ENCODE measurements at regions not wholly inside any gene's neighbourhood (a gene's known extent, or its start where the extent isn't known, plus 50 kb on each side); places are given as distances from the start of the nearest gene placed in this dataset.

DNA sequence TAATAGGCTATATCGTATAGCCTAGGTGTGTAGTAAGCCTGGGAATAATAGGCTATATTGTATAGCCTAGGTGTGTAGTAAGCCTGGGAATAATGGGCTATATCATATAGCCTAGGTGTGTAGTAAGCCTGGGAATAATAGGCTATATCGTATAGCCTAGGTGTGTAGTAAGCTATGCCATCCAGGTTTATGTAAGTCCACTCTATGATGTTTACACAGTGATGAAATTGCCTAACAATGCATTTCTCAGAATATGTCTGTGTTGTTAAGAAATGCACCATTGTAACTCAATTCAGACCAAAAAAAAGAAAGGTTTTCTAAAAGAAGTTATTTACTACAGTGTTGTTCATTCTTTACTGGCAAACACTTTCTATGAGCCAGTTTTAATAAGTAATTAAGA lies 1387.2 kb downstream of the STIM2 start:
- Histone ChIP-seq H3K4me2 (no peak overlapping the region), H3K9ac (no peak overlapping the region), H4K20me1 (ENCODE audit: insufficient read depth) (no peaks in the 10 kb centered on the region), H3K27ac (ENCODE audit: low read depth in 2 of 2, low read length in 1 of 2) (no peak overlapping the region), H3K4me3 (ENCODE audit: low read depth in 2 of 2, low read length in 1 of 2) (no peak overlapping the region), H2AFZ (ENCODE audit: low read depth) (peak overlapping the region; percentile 73; the same call in 1 of the 2 replicates), H3K79me2 (ENCODE audit: insufficient read depth) (no peaks in the 10 kb centered on the region), H3F3A (replicated peaks; ENCODE audit: insufficient read depth) (no peaks in the 10 kb centered on the region), H3K9me3 (no peaks in the 10 kb centered on the region), H3K36me3 (replicated peaks in 1 of 2; ENCODE audit: control insufficient read depth in 1 of 2, insufficient read depth in 2 of 2, low read length in 1 of 2) (no peaks in the 10 kb centered on the region), H3K27me3 (ENCODE audit: insufficient read depth) (no peaks in the 10 kb centered on the region), H3K4me1 (ENCODE audit: control insufficient read depth in 1 of 2, insufficient read depth in 2 of 2, low read depth in 1 of 2, low read length in 1 of 2) (peaks cover 0 to 10% of the 10 kb centered on the region in 2 experiments; a peak in 3 of 4 replicates), H3K9me2 (no peaks in the 10 kb centered on the region)
- no peak for DNase-seq
- ChIA-PET POLR2A (no interaction called here), CTCF (no interaction called here)
- 46% methylated on average over 2 of the region's 2 CpGs for WGBS (ENCODE audit: low lambda C conversion rate)
- no peak for TF ChIP-seq MEF2A (IDR thresholded peaks at IDR 0.05; ENCODE audit: borderline replicate concordance, low read depth)
- TF ChIP-seq EZH2phosphoT487 (IDR thresholded peaks at IDR 0.05; ENCODE audit: borderline replicate concordance, low read depth) = no peak
- TF ChIP-seq JUND (IDR thresholded peaks at IDR 0.05) = no peak
- no peak for TF ChIP-seq GABPA (IDR thresholded peaks at IDR 0.05; ENCODE audit: low read depth)
- no peak for TF ChIP-seq TCF12 (IDR thresholded peaks at IDR 0.05)
- no peak for TF ChIP-seq NRF1 (IDR thresholded peaks at IDR 0.05; ENCODE audit: low read depth, low read length)
- no peak for TF ChIP-seq CHD2 (IDR thresholded peaks at IDR 0.05; ENCODE audit: low read length, partially characterized antibody)

DNA sequence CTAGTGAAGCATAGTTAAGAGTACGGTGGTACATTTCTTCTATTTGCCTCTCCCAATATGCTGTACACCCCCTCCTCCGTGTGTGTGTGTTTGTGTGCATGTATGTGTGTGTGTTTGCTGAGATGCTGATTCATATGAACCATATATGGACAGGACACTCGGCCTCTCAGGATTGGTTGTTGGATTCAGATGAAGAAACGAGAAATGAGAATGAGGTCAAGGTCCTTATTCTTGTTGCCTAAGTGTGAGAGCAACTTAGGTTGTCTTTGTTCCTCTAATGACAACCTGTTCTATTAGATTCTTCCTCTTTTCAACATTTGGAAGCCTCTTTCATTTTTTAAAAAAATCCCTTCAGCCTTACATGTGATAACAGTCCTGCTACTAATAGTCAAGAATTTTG lies 1387.6 kb downstream of the STIM2 start:
- ChIA-PET CTCF (no interaction called here), POLR2A (no interaction called here)
- Histone ChIP-seq H3K79me2 (ENCODE audit: insufficient read depth) (no peaks in the 10 kb centered on the region), H3K9me2 (no peaks in the 10 kb centered on the region), H3K4me2 (no peak overlapping the region), H3K9me3 (no peaks in the 10 kb centered on the region), H4K20me1 (ENCODE audit: insufficient read depth) (no peaks in the 10 kb centered on the region), H3K4me3 (ENCODE audit: low read depth in 2 of 2, low read length in 1 of 2) (no peak overlapping the region), H2AFZ (ENCODE audit: low read depth) (peak overlapping the region; percentile 73), H3K9ac (no peak overlapping the region), H3K27ac (ENCODE audit: low read depth in 2 of 2, low read length in 1 of 2) (no peak overlapping the region), H3K36me3 (replicated peaks in 1 of 2; ENCODE audit: control insufficient read depth in 1 of 2, insufficient read depth in 2 of 2, low read length in 1 of 2) (no peaks in the 10 kb centered on the region), H3K4me1 (ENCODE audit: control insufficient read depth in 1 of 2, insufficient read depth in 2 of 2, low read depth in 1 of 2, low read length in 1 of 2) (peaks cover 0 to 10% of the 10 kb centered on the region in 2 experiments; a peak in 3 of 4 replicates), H3K27me3 (ENCODE audit: insufficient read depth) (no peaks in the 10 kb centered on the region), H3F3A (replicated peaks; ENCODE audit: insufficient read depth) (no peaks in the 10 kb centered on the region)
- 23% methylated on average over 4 of the region's 4 CpGs for WGBS (ENCODE audit: low lambda C conversion rate)
- DNase-seq = no peak
- TF ChIP-seq POLR2AphosphoS5 (IDR thresholded peaks at IDR 0.05; ENCODE audit: low read depth, low read length) (no peak), TAF1 (IDR thresholded peaks at IDR 0.05; ENCODE audit: borderline replicate concordance, low read depth, low read length) (no peak), RAD21 (IDR thresholded peaks at IDR 0.05; ENCODE audit: low read length) (no peak), CHD2 (IDR thresholded peaks at IDR 0.05; ENCODE audit: low read length, partially characterized antibody) (no peak), NRF1 (IDR thresholded peaks at IDR 0.05; ENCODE audit: low read depth, low read length) (no peak), RFX5 (IDR thresholded peaks at IDR 0.05; ENCODE audit: low read length) (no peak), NFIC (IDR thresholded peaks at IDR 0.05; ENCODE audit: borderline replicate concordance) (no peak), SIN3A (IDR thresholded peaks at IDR 0.05; ENCODE audit: borderline replicate concordance, low read depth, low read length) (no peak)
- TF ChIP-seq, protein P1, sequence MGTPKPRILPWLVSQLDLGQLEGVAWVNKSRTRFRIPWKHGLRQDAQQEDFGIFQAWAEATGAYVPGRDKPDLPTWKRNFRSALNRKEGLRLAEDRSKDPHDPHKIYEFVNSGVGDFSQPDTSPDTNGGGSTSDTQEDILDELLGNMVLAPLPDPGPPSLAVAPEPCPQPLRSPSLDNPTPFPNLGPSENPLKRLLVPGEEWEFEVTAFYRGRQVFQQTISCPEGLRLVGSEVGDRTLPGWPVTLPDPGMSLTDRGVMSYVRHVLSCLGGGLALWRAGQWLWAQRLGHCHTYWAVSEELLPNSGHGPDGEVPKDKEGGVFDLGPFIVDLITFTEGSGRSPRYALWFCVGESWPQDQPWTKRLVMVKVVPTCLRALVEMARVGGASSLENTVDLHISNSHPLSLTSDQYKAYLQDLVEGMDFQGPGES (IDR thresholded peaks at IDR 0.05; ENCODE audit: low read depth, low read length) = no peak

Data from SK-N-SH (cell line).